Neural cell (in vitro differentiated cells): ENCODE measurements at regions not wholly inside any gene's neighbourhood (a gene's known extent, or its start where the extent isn't known, plus 50 kb on each side); places are given as distances from the start of the nearest gene placed in this dataset.

Experiments
- CTCF ChIP-seq: fragments of 450-650 bp; IDR thresholded peaks from 2 replicates; pipeline ENCODE4 v1.5.1; 2014; ENCODE audit warnings: antibody characterized with exemption, mild to moderate bottlenecking, moderate library complexity; ENCODE audit not compliant: poor library complexity, severe bottlenecking
- EP300 ChIP-seq: fragments of 450-650 bp; conservative IDR thresholded peaks from 2 replicates; pipeline ENCODE4 v1.6.1; 2014; ENCODE audit warnings: antibody characterized with exemption, mild to moderate bottlenecking, moderate library complexity; ENCODE audit not compliant: poor library complexity, severe bottlenecking
- EZH2 ChIP-seq: fragments of 200-600, 300-800 bp; shearing (Covaris generic), sonication (generic); IDR thresholded peaks from 2 replicates; pipeline ENCODE4 v1.6.1; 2014; ENCODE audit warnings: antibody characterized with exemption, low read length, borderline replicate concordance, mild to moderate bottlenecking; ENCODE audit not compliant: insufficient read depth, poor library complexity, severe bottlenecking
- POLR2AphosphoS5 ChIP-seq: IDR thresholded peaks from 2 replicates; pipeline ENCODE4 v1.6.1; 2012
- SMC3 ChIP-seq: fragments of 450-650 bp; conservative IDR thresholded peaks from 2 replicates; pipeline ENCODE4 v1.6.1; 2014; ENCODE audit warnings: antibody characterized with exemption, mild to moderate bottlenecking, moderate library complexity; ENCODE audit not compliant: poor library complexity
- TAF1 ChIP-seq: IDR thresholded peaks from 2 replicates; pipeline ENCODE4 v1.6.1; 2012; ENCODE audit warnings: low read depth

- TF ChIP-seq TAF1 (no peak), SMC3 (no peak), CTCF (no peak), EP300 (no peak), EZH2 (no peak), POLR2AphosphoS5 (no peak)
These were observed 141.0 kb downstream of the OR2B2 start for GRCh38 chr6:27771235-27771634.
